Neural cell (in vitro differentiated cells): ENCODE measurements at regions not wholly inside any gene's neighbourhood (a gene's known extent, or its start where the extent isn't known, plus 50 kb on each side); places are given as distances from the start of the nearest gene placed in this dataset.

Experiments
- CTCF ChIP-seq: fragments of 450-650 bp; IDR thresholded peaks from 2 replicates; pipeline ENCODE4 v1.5.1; 2014; ENCODE audit warnings: antibody characterized with exemption, mild to moderate bottlenecking, moderate library complexity; ENCODE audit not compliant: poor library complexity, severe bottlenecking
- EZH2 ChIP-seq: fragments of 200-600, 300-800 bp; shearing (Covaris generic), sonication (generic); IDR thresholded peaks from 2 replicates; pipeline ENCODE4 v1.6.1; 2014; ENCODE audit warnings: antibody characterized with exemption, low read length, borderline replicate concordance, mild to moderate bottlenecking; ENCODE audit not compliant: insufficient read depth, poor library complexity, severe bottlenecking
- SMC3 ChIP-seq: fragments of 450-650 bp; conservative IDR thresholded peaks from 2 replicates; pipeline ENCODE4 v1.6.1; 2014; ENCODE audit warnings: antibody characterized with exemption, mild to moderate bottlenecking, moderate library complexity; ENCODE audit not compliant: poor library complexity
- TF ChIP-seq, protein P1 (sequence below): IDR thresholded peaks from 2 replicates; pipeline ENCODE4 v1.6.1; 2012; ENCODE audit warnings: borderline replicate concordance

GRCh38 chr5:110956280-110956912, 115.1 kb upstream of the TSLP start:
- TF ChIP-seq, protein P1, sequence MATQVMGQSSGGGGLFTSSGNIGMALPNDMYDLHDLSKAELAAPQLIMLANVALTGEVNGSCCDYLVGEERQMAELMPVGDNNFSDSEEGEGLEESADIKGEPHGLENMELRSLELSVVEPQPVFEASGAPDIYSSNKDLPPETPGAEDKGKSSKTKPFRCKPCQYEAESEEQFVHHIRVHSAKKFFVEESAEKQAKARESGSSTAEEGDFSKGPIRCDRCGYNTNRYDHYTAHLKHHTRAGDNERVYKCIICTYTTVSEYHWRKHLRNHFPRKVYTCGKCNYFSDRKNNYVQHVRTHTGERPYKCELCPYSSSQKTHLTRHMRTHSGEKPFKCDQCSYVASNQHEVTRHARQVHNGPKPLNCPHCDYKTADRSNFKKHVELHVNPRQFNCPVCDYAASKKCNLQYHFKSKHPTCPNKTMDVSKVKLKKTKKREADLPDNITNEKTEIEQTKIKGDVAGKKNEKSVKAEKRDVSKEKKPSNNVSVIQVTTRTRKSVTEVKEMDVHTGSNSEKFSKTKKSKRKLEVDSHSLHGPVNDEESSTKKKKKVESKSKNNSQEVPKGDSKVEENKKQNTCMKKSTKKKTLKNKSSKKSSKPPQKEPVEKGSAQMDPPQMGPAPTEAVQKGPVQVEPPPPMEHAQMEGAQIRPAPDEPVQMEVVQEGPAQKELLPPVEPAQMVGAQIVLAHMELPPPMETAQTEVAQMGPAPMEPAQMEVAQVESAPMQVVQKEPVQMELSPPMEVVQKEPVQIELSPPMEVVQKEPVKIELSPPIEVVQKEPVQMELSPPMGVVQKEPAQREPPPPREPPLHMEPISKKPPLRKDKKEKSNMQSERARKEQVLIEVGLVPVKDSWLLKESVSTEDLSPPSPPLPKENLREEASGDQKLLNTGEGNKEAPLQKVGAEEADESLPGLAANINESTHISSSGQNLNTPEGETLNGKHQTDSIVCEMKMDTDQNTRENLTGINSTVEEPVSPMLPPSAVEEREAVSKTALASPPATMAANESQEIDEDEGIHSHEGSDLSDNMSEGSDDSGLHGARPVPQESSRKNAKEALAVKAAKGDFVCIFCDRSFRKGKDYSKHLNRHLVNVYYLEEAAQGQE = no peak
- no peak for TF ChIP-seq CTCF
- TF ChIP-seq EZH2 = no peak
- TF ChIP-seq SMC3 = no peak
